HG02763 (cell line): ENCODE measurements at regions not wholly inside any gene's neighbourhood (a gene's known extent, or its start where the extent isn't known, plus 50 kb on each side); places are given as distances from the start of the nearest gene placed in this dataset.
A peak's percentile ranks its signal among the peaks of the same experiment; 100 is the strongest.
"Not testable (repeated sequence)": the region's sequence is repeated elsewhere in the genome, so short reads cannot be mapped to it uniquely, and the experiment has no call there.

Experiments used
- ATAC-seq: cut with Tn5 transposase; IDR thresholded peaks from one replicate; pipeline ENCODE4 v1.9.1; 2021; ENCODE audit warnings: mild to moderate bottlenecking, moderate library complexity; ENCODE audit not compliant: unreplicated experiment

DNA sequence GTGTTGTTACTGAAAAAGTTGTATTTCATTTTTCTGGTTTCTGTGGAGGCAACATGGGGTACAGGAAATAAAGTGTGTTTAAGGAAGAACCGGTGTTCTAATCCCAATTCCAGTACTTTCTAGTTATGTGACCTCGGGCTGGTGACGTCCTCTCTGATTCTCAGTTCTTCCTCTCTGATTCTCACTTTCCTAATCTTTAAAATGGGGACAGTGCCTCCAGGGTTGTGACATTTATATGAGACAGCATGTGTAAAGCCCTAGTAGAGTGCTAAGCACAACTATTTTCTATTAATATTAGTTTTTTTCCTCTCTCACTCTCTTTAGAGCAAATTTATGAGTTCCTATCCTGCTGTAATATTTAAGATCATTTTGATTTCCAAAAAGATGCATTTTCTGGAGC, 50.9 kb upstream of the PTPDC1 start:
- no peak for ATAC-seq

DNA sequence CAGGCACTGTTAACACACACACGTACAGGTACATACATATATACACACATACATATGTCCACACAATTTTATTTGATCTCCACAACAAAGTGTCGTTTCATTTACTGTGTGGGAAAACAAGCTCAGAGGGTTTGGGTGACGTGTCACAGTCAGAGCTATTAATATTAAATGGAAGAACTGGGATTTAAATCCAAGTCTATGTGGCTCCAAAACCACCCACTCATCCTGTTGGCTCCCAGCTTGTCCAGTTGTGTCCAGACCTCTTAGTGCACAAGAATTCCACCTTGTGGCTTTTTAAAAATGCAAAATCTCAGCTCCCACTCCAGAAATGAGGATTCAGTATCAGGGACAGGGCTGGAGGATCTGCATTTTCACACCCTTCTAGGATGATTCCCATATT, 52.3 kb upstream of the PTPDC1 start:
- no peak for ATAC-seq

- ATAC-seq = no peak
These were observed 52.9 kb upstream of the PTPDC1 start for GRCh38 chr9:94031380-94031779.

GRCh38 chr9:94030318-94031179, 53.7 kb upstream of the PTPDC1 start:
- peak; percentile 98 for ATAC-seq

- no peak for ATAC-seq
These were observed 54.3 kb upstream of the PTPDC1 start for GRCh38 chr9:94029932-94030317.

GRCh38 chr9:94026816-94027215, 57.4 kb upstream of the PTPDC1 start:
- no peak for ATAC-seq

- ATAC-seq = not testable (repeated sequence)
These were observed 61.8 kb upstream of the PTPDC1 start for GRCh38 chr9:94022476-94022875.

DNA sequence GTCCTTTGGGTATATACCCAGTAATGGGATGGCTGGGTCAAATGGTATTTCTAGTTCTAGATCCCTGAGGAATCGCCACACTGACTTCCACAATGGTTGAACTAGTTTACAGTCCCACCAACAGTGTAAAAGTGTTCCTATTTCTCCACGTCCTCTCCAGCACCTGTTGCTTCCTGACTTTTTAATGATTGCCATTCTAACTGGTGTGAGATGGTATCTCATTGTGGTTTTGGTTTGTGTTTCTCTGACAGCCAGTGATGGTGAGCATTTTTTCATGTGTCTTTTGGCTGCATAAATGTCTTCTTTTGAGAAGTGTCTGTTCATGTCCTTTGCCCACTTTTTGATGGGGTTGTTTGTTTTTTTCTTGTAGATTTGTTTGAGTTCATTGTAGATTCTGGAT, 63.4 kb upstream of the PTPDC1 start:
- ATAC-seq = not testable (repeated sequence)

GRCh38 chr9:94018628-94019027, 63.5 kb upstream of the BARX1 start:
- no peak for ATAC-seq

DNA sequence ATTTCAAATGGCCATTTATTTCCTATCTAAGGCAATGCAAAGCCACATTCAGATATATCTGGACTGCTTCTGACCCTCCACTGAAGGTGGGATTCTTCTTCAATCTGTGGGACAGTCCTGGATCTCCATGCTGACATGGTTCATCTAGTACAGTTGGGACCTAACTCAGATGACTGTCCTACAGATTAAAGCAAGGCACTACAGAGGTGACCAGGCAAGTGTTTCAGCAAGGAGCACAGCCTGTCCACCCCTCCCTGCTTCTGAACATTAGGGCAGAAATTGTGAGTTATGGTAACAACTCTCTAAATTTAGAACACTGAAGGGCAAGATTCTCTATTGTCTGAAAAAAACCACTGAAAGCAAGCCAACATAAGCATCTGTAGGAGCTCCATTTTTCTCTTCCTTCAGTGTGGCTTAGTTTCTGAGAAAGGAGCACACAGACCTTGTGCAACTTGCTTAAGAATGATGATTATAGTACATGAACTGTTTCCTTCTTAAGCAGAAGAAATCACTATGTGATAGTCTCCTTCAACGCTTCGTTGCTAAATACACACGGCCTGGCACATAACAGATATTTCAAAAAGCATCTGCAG, 62.9 kb upstream of the BARX1 start:
- no peak for ATAC-seq

- no peak for ATAC-seq
These were observed 61.6 kb upstream of the BARX1 start for GRCh38 chr9:94016744-94017143.

DNA sequence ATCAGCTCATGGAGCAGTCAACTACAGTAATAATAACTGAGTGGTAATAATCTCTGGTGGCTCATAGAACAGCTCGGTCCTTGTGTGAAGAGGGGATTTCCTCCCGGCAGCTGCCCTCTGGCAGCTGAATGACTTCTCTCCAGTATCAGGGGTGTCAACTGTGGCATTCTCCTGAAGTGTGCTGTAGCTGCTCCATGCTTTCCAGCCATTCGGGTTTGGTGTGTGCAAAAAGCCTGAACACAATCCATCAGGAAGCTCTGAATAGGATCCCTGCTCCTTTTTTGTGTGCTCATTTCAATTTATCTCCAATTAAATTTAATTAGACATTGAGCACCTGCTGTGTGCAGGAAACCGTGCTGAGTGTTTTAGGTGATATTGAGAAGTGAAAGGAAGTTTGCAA, 59.8 kb upstream of the BARX1 start:
- no peak for ATAC-seq

DNA sequence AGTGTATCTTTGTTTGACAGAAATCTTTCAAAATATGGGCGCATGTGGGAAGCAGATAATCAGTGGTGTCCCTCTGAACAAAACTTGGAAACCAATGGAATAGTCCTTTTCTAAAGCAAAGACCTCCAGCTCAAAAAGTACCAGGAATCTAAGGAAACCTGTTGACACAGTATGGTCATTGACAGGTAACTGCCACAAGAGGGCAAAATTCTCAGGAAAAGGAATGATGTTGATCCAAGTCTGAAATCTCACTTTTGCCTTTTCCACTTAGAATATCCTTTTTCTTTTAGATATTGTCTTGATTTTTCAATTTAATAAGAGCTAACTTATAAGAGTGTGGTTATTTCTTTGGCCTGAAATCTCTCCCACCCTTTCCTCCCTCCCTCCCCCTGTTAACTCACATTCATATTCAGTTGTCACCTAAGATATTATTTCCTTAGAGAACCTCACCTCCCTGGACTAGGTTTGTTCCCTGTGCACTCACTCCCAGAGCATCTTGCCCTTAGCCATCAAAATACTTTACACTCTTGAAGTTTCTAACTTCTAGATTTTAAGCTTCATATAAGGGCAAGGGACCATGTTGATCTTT, 59.0 kb upstream of the BARX1 start:
- no peak for ATAC-seq

DNA sequence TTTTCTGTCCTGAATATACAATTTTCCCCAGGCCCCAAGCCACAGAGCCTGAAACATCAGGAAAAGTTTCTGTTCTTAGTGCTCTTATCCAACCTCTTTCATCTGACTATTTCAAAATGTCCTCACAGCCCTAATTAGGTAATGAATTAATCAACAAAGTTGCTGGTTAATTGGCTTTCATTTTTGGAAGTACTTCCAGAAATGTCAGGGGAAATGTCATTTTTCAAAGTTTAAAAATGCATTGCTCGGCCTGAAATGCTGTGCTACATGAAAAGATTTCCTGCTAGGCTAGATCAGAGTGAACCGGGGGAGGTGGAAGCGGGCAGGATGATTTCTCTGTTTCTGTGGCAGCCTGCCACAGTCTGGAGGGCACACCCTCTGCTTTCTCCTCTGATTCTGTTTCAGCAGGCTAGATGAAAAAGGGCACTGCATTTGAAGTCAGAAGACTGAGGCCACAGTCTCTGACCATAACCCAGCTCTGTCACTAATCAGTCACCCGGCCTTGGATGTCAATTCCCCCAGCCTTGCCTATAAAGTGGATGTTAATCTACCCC, 55.9 kb upstream of the BARX1 start:
- ATAC-seq = no peak

GRCh38 chr9:94005272-94005901, 50.2 kb upstream of the BARX1 start:
- no peak for ATAC-seq
